Spleen (tissue), 11 donors: ENCODE measurements at regions not wholly inside any gene's neighbourhood (a gene's known extent, or its start where the extent isn't known, plus 50 kb on each side); places are given as distances from the start of the nearest gene placed in this dataset.

ENCODE experiments used
- DNase-seq: peaks from one replicate; pipeline ENCODE4 v3.0.0-alpha.2; 2020
- H3K27ac ChIP-seq, 8 donors: fragments of 200-600 bp; sonication (generic) in 7 of 8; 1 replicate in 4 of 8; 2 replicates in 4 of 8; pipeline versions ENCODE4 v1.5.0 to v1.8.0; 2016 to 2021; ENCODE audit warnings: inconsistent platforms in 4 of 8, mild to moderate bottlenecking in 4 of 8, moderate library complexity in 1 of 8
- H3K27me3 ChIP-seq, 7 donors: fragments of 200-600 bp; sonication (generic) in 6 of 7; replicated peaks in 1 of 7; 1 replicate in 4 of 7; 2 replicates in 3 of 7; pipeline versions ENCODE4 v1.5.0 to v1.8.0; 2016 to 2021; ENCODE audit warnings: inconsistent platforms in 3 of 7, mild to moderate bottlenecking in 1 of 7
- H3K36me3 ChIP-seq, 6 donors: fragments of 200-600 bp; sonication (generic) in 5 of 6; 1 replicate in 4 of 6; 2 replicates in 2 of 6; pipeline versions ENCODE4 v1.5.0 to v1.8.0; 2016 to 2021; ENCODE audit warnings: inconsistent platforms in 2 of 6
- H3K4me1 ChIP-seq, 6 donors: fragments of 200-600 bp; sonication (generic) in 5 of 6; 1 replicate in 3 of 6; 2 replicates in 3 of 6; pipeline versions ENCODE4 v1.5.0 to v1.8.0; 2016 to 2021; ENCODE audit warnings: inconsistent platforms in 3 of 6
- H3K4me3 ChIP-seq, 8 donors: fragments of 200-600 bp; sonication (generic) in 7 of 8; 1 replicate in 4 of 8; 2 replicates in 4 of 8; pipeline versions ENCODE4 v1.5.0 to v1.8.0; 2016 to 2021; ENCODE audit warnings: inconsistent platforms in 4 of 8, mild to moderate bottlenecking in 4 of 8, moderate library complexity in 2 of 8
- H3K9me3 ChIP-seq, 8 donors: fragments of 200-600 bp; sonication (generic) in 7 of 8; 1 replicate in 4 of 8; 2 replicates in 4 of 8; pipeline versions ENCODE4 v1.5.0 to v1.8.0; 2016 to 2021; ENCODE audit warnings: inconsistent platforms in 4 of 8
- CTCF ChIP-seq, 11 experiments: fragments of 200-600 bp in 7 of 11; fragments of 450-650 bp in 4 of 11; sonication (generic) in 4 of 11; IDR thresholded peaks in 8 of 11; conservative IDR thresholded peaks in 3 of 11; 1 replicate in 7 of 11; 2 replicates in 4 of 11; pipeline versions ENCODE4 v1.4.0 to v1.8.0; 2016 to 2021; ENCODE audit warnings: antibody characterized with exemption in 11 of 11, inconsistent platforms in 4 of 11, mild to moderate bottlenecking in 1 of 11
- POLR2A ChIP-seq, 3 donors: fragments of 450-650 bp; IDR thresholded peaks; one replicate each; pipeline ENCODE4 v1.5.1; 2017; ENCODE audit warnings: antibody characterized with exemption in 3 of 3, mild to moderate bottlenecking in 1 of 3
- POLR2AphosphoS5 ChIP-seq, 3 donors: sonication (generic); formaldehyde crosslinking; IDR thresholded peaks; one replicate each; pipeline ENCODE4 v1.5.1; 2017; ENCODE audit warnings: antibody characterized with exemption in 3 of 3
- WGBS, 5 donors: extraction: QIAGEN DNeasy Blood & Tissue Kit in 3 of 5; methylation state at CpG; one replicate each; pipeline versions ENCODE4 v1.1.5 to v1.1.7; 2013 to 2018; 5-methylcytosine and 5-hydroxymethylcytosine counted together
- intact Hi-C: fragments of 100-400 bp; cut with DNase I; formaldehyde crosslinking; loops from one replicate; pipeline ENCODE4 v1.15.0; 2023; ENCODE audit warnings: low total_unique reads
- donor health status: healthy with polysubstance abuse.
- donor health status: DM: no; HTN: no; CAD: no; lungs with moderate emphysema.
- donor health status: DM: no; HTN: no; CAD: no.
- donor health status: Bipolar disorder and iron deficiency.
- donor health status: healthy.
- donor health status: DM: no; HTN: no; CAD: no.
- donor health status: DM: yes; HTN: yes; CAD: no.

- Histone ChIP-seq H3K9me3 (peaks cover 0 to 18% (median 9%) of the 10 kb centered on the region in 8 donors), H3K27me3 (no peaks in the 10 kb centered on the region), H3K36me3 (no peaks in the 10 kb centered on the region), H3K4me3 (no peak overlapping the region), H3K4me1 (no peaks in the 10 kb centered on the region), H3K27ac (no peak overlapping the region)
- intact Hi-C loops, result no loop called here
- 77 to 96% (median 79%) methylated on average over 1 of the region's 1 CpG for WGBS, 5 donors
- TF ChIP-seq POLR2A (IDR thresholded peaks at IDR 0.05) (no peak), POLR2AphosphoS5 (IDR thresholded peaks at IDR 0.05) (no peak), CTCF (IDR thresholded peaks at IDR 0.05 in 8 of 11, conservative IDR thresholded peaks at IDR 0.05 in 3 of 11) (no peak)
- DNase-seq, result no peak
Measured at GRCh38 chr7:110144599-110144998, 946.3 kb upstream of the LRRN3 start.

DNA sequence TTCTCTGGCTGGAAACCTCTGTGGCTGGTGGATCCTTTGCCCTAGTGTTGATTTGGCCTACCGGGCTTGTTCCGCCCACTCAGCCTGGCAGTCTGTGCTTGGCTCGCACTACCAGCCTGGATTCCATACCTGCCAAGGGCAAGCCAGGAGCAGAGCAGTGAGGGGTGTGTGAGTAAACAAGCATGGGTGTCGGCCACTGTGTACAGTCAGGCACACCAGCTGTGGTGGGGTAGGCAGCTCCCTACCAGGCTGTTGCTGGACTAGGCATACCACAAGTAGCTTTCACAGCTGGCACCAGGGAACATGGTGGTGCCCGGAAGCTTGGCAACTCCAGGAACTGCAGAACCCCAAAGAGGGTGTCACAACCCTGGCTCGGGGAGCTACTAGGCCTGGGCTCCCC lies 942.9 kb upstream of the LRRN3 start:
- H3K4me1 ChIP-seq, result no peaks in the 10 kb centered on the region
- no peaks in the 10 kb centered on the region for H3K36me3 ChIP-seq
- DNase-seq, result peak; percentile 48
- H3K27me3 ChIP-seq, result no peaks in the 10 kb centered on the region
- peaks cover 0 to 20% (median 9%) of the 10 kb centered on the region in 8 donors for H3K9me3 ChIP-seq
- intact Hi-C loops, result no loop called here
- no peak overlapping the region for H3K27ac ChIP-seq
- 80 to 95% (median 90%) methylated on average over 6 of the region's 6 CpGs for WGBS, 5 donors
- TF ChIP-seq CTCF (IDR thresholded peaks at IDR 0.05 in 8 of 11, conservative IDR thresholded peaks at IDR 0.05 in 3 of 11) (no peak), POLR2A (IDR thresholded peaks at IDR 0.05) (no peak), POLR2AphosphoS5 (IDR thresholded peaks at IDR 0.05) (no peak)
- no peak overlapping the region for H3K4me3 ChIP-seq

- 78 to 80% (median 78%) methylated on average over 3 of the region's 3 CpGs for WGBS, 5 donors
- peaks cover 0 to 16% (median 8%) of the 10 kb centered on the region in 8 donors for H3K9me3 ChIP-seq
- TF ChIP-seq CTCF (IDR thresholded peaks at IDR 0.05 in 8 of 11, conservative IDR thresholded peaks at IDR 0.05 in 3 of 11) (no peak), POLR2A (IDR thresholded peaks at IDR 0.05) (no peak), POLR2AphosphoS5 (IDR thresholded peaks at IDR 0.05) (no peak)
- intact Hi-C loops, result no loop called here
- H3K4me3 ChIP-seq, result no peak overlapping the region
- no peaks in the 10 kb centered on the region for H3K36me3 ChIP-seq
- DNase-seq, result no peak
- no peaks in the 10 kb centered on the region for H3K27me3 ChIP-seq
- no peak overlapping the region for H3K27ac ChIP-seq
- H3K4me1 ChIP-seq, result no peaks in the 10 kb centered on the region
Measured at GRCh38 chr7:110153222-110153621, 937.7 kb upstream of the LRRN3 start.

- no peaks in the 10 kb centered on the region for H3K4me1 ChIP-seq
- H3K4me3 ChIP-seq, result no peak overlapping the region
- 85 to 94% (median 90%) methylated on average over 1 of the region's 1 CpG for WGBS, 5 donors
- H3K9me3 ChIP-seq, result no peaks in the 10 kb centered on the region
- H3K36me3 ChIP-seq, result no peaks in the 10 kb centered on the region
- intact Hi-C loops, result no loop called here
- H3K27me3 ChIP-seq, result no peaks in the 10 kb centered on the region
- no peak for DNase-seq
- TF ChIP-seq CTCF (IDR thresholded peaks at IDR 0.05 in 8 of 11, conservative IDR thresholded peaks at IDR 0.05 in 3 of 11), result no peak
- no peak for TF ChIP-seq POLR2AphosphoS5 (IDR thresholded peaks at IDR 0.05)
- TF ChIP-seq POLR2A (IDR thresholded peaks at IDR 0.05), result no peak
- H3K27ac ChIP-seq, result no peak overlapping the region
Measured at GRCh38 chr7:110156511-110156910, 934.4 kb upstream of the LRRN3 start.
